ENCODE measurements at regions not wholly inside any gene's neighbourhood (a gene's known extent, or its start where the extent isn't known, plus 50 kb on each side); places are given as distances from the start of the nearest gene placed in this dataset.

- H3K27ac ChIP-seq = no peak overlapping the region
- no peaks in the 10 kb centered on the region for H3K36me3 ChIP-seq
- ATAC-seq (no peak), DNase-seq (no peak)
- H3K4me1 ChIP-seq = no peaks in the 10 kb centered on the region
- TF ChIP-seq CTCF (IDR thresholded peaks at IDR 0.05) = no peak
- intact Hi-C loops (cut with DNase I) = no loop called here
- H3K9me3 ChIP-seq = no peaks in the 10 kb centered on the region
- no peaks in the 10 kb centered on the region for H3K27me3 ChIP-seq (ENCODE audit: low read depth)
- no peak overlapping the region for H3K4me3 ChIP-seq
Measured at GRCh38 chr14:51585055-51585454, 66.7 kb upstream of the FRMD6 start.

- Histone ChIP-seq H3K4me1 (no peaks in the 10 kb centered on the region), H3K27me3 (ENCODE audit: low read depth) (no peaks in the 10 kb centered on the region), H3K4me3 (no peak overlapping the region), H3K9me3 (no peaks in the 10 kb centered on the region), H3K27ac (no peak overlapping the region), H3K36me3 (no peaks in the 10 kb centered on the region)
- DNase-seq (no peak), ATAC-seq (no peak)
- TF ChIP-seq CTCF (IDR thresholded peaks at IDR 0.05) = no peak
- intact Hi-C loops (cut with DNase I) = no loop called here
Measured at GRCh38 chr14:51592836-51593235, 58.9 kb upstream of the FRMD6 start.

GRCh38 chr14:51593397-51593796 lies 58.3 kb upstream of the FRMD6 start:
- H3K4me1 ChIP-seq = no peaks in the 10 kb centered on the region
- H3K4me3 ChIP-seq = no peak overlapping the region
- ATAC-seq (no peak), DNase-seq (no peak)
- no peaks in the 10 kb centered on the region for H3K36me3 ChIP-seq
- no peak overlapping the region for H3K27ac ChIP-seq
- no peaks in the 10 kb centered on the region for H3K27me3 ChIP-seq (ENCODE audit: low read depth)
- intact Hi-C loops (cut with DNase I) = no loop called here
- H3K9me3 ChIP-seq = no peaks in the 10 kb centered on the region
- no peak for TF ChIP-seq CTCF (IDR thresholded peaks at IDR 0.05)

GRCh38 chr14:51595881-51596455 lies 55.7 kb upstream of the FRMD6 start:
- TF ChIP-seq CTCF (IDR thresholded peaks at IDR 0.05) = no peak
- Histone ChIP-seq H3K4me3 (no peak overlapping the region), H3K9me3 (no peaks in the 10 kb centered on the region), H3K4me1 (no peaks in the 10 kb centered on the region), H3K36me3 (no peaks in the 10 kb centered on the region), H3K27me3 (ENCODE audit: low read depth) (no peaks in the 10 kb centered on the region), H3K27ac (no peak overlapping the region)
- intact Hi-C loops (cut with DNase I) = no loop called here
- DNase-seq = no peak
- ATAC-seq = no peak

- H3K27me3 ChIP-seq (ENCODE audit: low read depth) = no peaks in the 10 kb centered on the region
- no peak for DNase-seq
- no peaks in the 10 kb centered on the region for H3K9me3 ChIP-seq
- no peaks in the 10 kb centered on the region for H3K36me3 ChIP-seq
- intact Hi-C loops (cut with DNase I) = no loop called here
- H3K4me1 ChIP-seq = no peaks in the 10 kb centered on the region
- no peak overlapping the region for H3K27ac ChIP-seq
- TF ChIP-seq CTCF (IDR thresholded peaks at IDR 0.05) = no peak
- H3K4me3 ChIP-seq = no peak overlapping the region
- no peak for ATAC-seq
Measured at GRCh38 chr14:51596488-51597117, 55.1 kb upstream of the FRMD6 start.
